Suppressor macrophage treated with lipopolysaccharide for 4 hours (primary cell): ENCODE measurements at regions not wholly inside any gene's neighbourhood (a gene's known extent, or its start where the extent isn't known, plus 50 kb on each side); places are given as distances from the start of the nearest gene placed in this dataset.

Source experiments
- DNase-seq: peaks from one replicate; pipeline ENCODE4 v3.0.0-alpha.2; 2020

DNA sequence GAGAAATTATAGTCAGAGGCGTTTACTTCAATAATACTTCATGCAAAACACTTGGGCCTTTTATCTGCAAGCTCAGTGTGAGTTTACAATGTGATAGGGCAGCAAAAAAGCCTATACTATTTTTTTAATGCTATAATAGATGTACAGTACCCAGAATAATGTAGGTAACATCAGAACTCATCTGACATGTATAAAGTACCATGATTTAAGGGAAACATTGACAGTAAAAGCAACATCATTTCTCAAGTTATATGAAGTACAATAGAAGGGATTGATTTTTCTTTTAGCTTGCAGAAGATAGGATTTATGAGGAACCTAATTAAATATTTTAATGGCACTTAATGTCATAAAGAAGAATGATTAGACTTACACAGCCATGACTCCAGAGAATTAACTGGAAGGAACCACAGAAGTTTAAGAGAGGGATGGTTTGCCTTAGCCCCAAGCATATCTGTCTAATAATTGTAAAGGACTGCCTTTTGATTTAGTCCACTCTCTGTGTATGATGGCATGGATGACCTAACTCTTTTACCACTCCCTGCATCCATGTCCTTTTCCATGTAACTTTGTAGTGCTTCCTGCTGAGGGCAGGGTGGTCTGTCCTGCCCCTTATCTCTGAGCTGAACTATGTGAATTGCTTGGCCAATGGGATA is 55.9 kb upstream of the MIS18BP1 start:
- DNase-seq: no peak
